ENCODE measurements at regions not wholly inside any gene's neighbourhood (a gene's known extent, or its start where the extent isn't known, plus 50 kb on each side); places are given as distances from the start of the nearest gene placed in this dataset.

GRCh38 chr9:101904845-101905244 lies 166.4 kb upstream of the GRIN3A start:
- POLR2A ChIA-PET (ENCODE audit: unreplicated experiment): no interaction called here
- no peak overlapping the region for H2AFZ ChIP-seq
- H3K27me3 ChIP-seq (ENCODE audit: insufficient read depth, low read depth): no peaks in the 10 kb centered on the region

DNA sequence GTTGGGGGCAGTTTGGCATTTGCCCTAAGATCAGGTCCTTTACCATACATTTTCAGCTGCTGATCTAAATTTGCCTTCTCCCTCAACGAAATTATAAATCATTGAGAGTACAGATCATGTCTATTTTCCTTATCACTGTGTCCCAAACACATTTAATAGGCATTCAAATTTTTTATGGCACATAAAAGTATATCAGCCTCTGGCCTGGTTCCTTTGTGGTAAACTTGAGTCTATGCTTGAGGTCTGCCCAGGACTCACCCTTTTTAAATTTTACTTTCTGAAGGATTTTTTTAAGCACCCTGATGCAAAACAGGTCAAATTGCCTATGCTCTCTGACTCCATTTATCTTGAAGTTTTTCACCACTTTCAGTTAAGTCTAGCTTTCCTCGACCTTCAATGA lies 163.6 kb upstream of the GRIN3A start:
- no peaks in the 10 kb centered on the region for H3K79me2 ChIP-seq (ENCODE audit: low read depth)
- no peak overlapping the region for H3K4me3 ChIP-seq
- intact Hi-C loops (cut with micrococcal nuclease; ENCODE audit: unreplicated experiment): loop anchor here (1.0 kb wide), 1 partner anchor 12 kb away; no protein-coding TSS in a partner anchor
- H3K27ac ChIP-seq: no peak overlapping the region
- ChIA-PET CTCF (no interaction called here), POLR2A (ENCODE audit: unreplicated experiment) (no interaction called here)
- H3K9me3 ChIP-seq (ENCODE audit: insufficient read depth, low read depth): no peaks in the 10 kb centered on the region
- H3F3A ChIP-seq (ENCODE audit: insufficient read depth, low read depth): no peaks in the 10 kb centered on the region
- no TSS peak for BruUV-seq (replicated peaks)
- H3K4me2 ChIP-seq: no peak overlapping the region
- DNase-seq: no peak
- H3K9me2 ChIP-seq (ENCODE audit: insufficient read depth): no peaks in the 10 kb centered on the region
- no peaks in the 10 kb centered on the region for H3K36me3 ChIP-seq (ENCODE audit: low read depth)
- peak overlapping the region; percentile 33; the same call in 1 of the 2 replicates for H2AFZ ChIP-seq
- no peaks in the 10 kb centered on the region for H3K27me3 ChIP-seq (ENCODE audit: insufficient read depth, low read depth)
- H3K4me1 ChIP-seq (replicated peaks; ENCODE audit: insufficient read depth): no peaks in the 10 kb centered on the region
- H4K20me1 ChIP-seq (ENCODE audit: insufficient read depth): no peaks in the 10 kb centered on the region
- TF ChIP-seq EZH2 (IDR thresholded peaks at IDR 0.05; ENCODE audit: low read depth): no peak
- no peak for TF ChIP-seq CTCF (conservative IDR thresholded peaks at IDR 0.05)

More at GRCh38 chr9:101904845-101905244, 166.4 kb upstream of the GRIN3A start:
- Histone ChIP-seq H3F3A (ENCODE audit: insufficient read depth, low read depth) (no peaks in the 10 kb centered on the region), H3K4me2 (no peak overlapping the region), H3K9me3 (ENCODE audit: insufficient read depth, low read depth) (no peaks in the 10 kb centered on the region), H3K9me2 (ENCODE audit: insufficient read depth) (no peaks in the 10 kb centered on the region), H3K4me1 (replicated peaks; ENCODE audit: insufficient read depth) (no peaks in the 10 kb centered on the region), H3K79me2 (ENCODE audit: low read depth) (no peaks in the 10 kb centered on the region), H3K4me3 (no peak overlapping the region), H3K36me3 (ENCODE audit: low read depth) (no peaks in the 10 kb centered on the region), H3K27ac (no peak overlapping the region), H4K20me1 (ENCODE audit: insufficient read depth) (no peaks in the 10 kb centered on the region)
- no peak for DNase-seq
- CTCF ChIA-PET: no interaction called here
- TF ChIP-seq EZH2 (IDR thresholded peaks at IDR 0.05; ENCODE audit: low read depth) (no peak), CTCF (conservative IDR thresholded peaks at IDR 0.05) (no peak)
- no TSS peak for BruUV-seq (replicated peaks)
- intact Hi-C loops (cut with micrococcal nuclease; ENCODE audit: unreplicated experiment): no loop called here

DNA sequence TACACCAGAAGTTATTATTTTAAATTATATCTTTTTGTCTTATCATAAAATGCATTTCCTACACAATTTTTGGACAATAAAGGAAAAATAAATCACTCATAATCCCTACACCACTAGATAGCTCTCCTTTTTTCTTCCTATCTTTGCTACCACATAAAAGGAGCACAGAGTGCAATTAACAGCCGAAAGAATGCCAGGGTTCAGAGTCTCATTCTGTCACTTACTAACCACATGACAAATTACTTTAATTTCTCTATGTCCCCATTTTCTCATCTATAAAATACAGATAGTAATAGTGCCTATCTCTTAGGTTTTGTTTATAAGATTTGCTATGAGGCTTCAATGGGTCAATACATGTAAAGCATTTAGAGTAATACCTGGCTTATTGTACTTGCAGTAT lies 158.7 kb upstream of the GRIN3A start:
- Histone ChIP-seq H4K20me1 (ENCODE audit: insufficient read depth) (no peaks in the 10 kb centered on the region), H3K9me3 (ENCODE audit: insufficient read depth, low read depth) (no peaks in the 10 kb centered on the region), H3K9me2 (ENCODE audit: insufficient read depth) (no peaks in the 10 kb centered on the region), H3K4me1 (replicated peaks; ENCODE audit: insufficient read depth) (no peaks in the 10 kb centered on the region), H3K27ac (no peak overlapping the region), H3K79me2 (ENCODE audit: low read depth) (no peaks in the 10 kb centered on the region), H2AFZ (no peak overlapping the region), H3F3A (ENCODE audit: insufficient read depth, low read depth) (no peaks in the 10 kb centered on the region), H3K4me2 (no peak overlapping the region), H3K4me3 (no peak overlapping the region), H3K36me3 (ENCODE audit: low read depth) (no peaks in the 10 kb centered on the region), H3K27me3 (ENCODE audit: insufficient read depth, low read depth) (0 out of 2 replicates have a peak, but pooled peaks cover 3% of the 10 kb centered on the region)
- CTCF ChIA-PET: no interaction called here
- POLR2A ChIA-PET (ENCODE audit: unreplicated experiment): no interaction called here
- no peak for TF ChIP-seq CTCF (conservative IDR thresholded peaks at IDR 0.05)
- TF ChIP-seq EZH2 (IDR thresholded peaks at IDR 0.05; ENCODE audit: low read depth): no peak
- BruUV-seq (replicated peaks): no TSS peak
- intact Hi-C loops (cut with micrococcal nuclease; ENCODE audit: unreplicated experiment): no loop called here
- no peak for DNase-seq
